ENCODE measurements at regions not wholly inside any gene's neighbourhood (a gene's known extent, or its start where the extent isn't known, plus 50 kb on each side); places are given as distances from the start of the nearest gene placed in this dataset.

- H3K4me3 ChIP-seq (ENCODE audit: low read depth, low read length) = no peak overlapping the region
- POLR2A ChIA-PET = no interaction called here
- CTCF ChIA-PET = no interaction called here
- no peak for TF ChIP-seq CTCF (IDR thresholded peaks at IDR 0.05; ENCODE audit: insufficient read depth, low read length, missing control alignments)
- DNase-seq (ENCODE audit: low read depth, low spot score) = no peak
Observed at GRCh38 chr1:218064426-218064825, 220.7 kb upstream of the RRP15 start.

- ChIA-PET CTCF (no interaction called here), POLR2A (no interaction called here)
- H3K4me3 ChIP-seq (ENCODE audit: low read depth, low read length) = no peak overlapping the region
- no peak for TF ChIP-seq CTCF (IDR thresholded peaks at IDR 0.05; ENCODE audit: insufficient read depth, low read length, missing control alignments)
- DNase-seq (ENCODE audit: low read depth, low spot score) = no peak
Observed at GRCh38 chr1:218066332-218066731, 218.8 kb upstream of the RRP15 start.

- POLR2A ChIA-PET = no interaction called here
- CTCF ChIA-PET = no interaction called here
Observed at GRCh38 chr1:218068241-218068640, 216.9 kb upstream of the RRP15 start.

GRCh38 chr1:218069180-218069579 lies 215.9 kb upstream of the RRP15 start:
- ChIA-PET POLR2A (no interaction called here), CTCF (no interaction called here)
- no peak for DNase-seq (ENCODE audit: low read depth, low spot score)
- TF ChIP-seq CTCF (IDR thresholded peaks at IDR 0.05; ENCODE audit: insufficient read depth, low read length, missing control alignments) = no peak
- no peak overlapping the region for H3K4me3 ChIP-seq (ENCODE audit: low read depth, low read length)

More at GRCh38 chr1:218068241-218068640, 216.9 kb upstream of the RRP15 start:
- no peak overlapping the region for H3K4me3 ChIP-seq (ENCODE audit: low read depth, low read length)
- no peak for DNase-seq (ENCODE audit: low read depth, low spot score)
- no peak for TF ChIP-seq CTCF (IDR thresholded peaks at IDR 0.05; ENCODE audit: insufficient read depth, low read length, missing control alignments)

GRCh38 chr1:218073062-218073461 lies 212.0 kb upstream of the RRP15 start:
- POLR2A ChIA-PET = no interaction called here
- CTCF ChIA-PET = no interaction called here

GRCh38 chr1:218078916-218079315 lies 206.2 kb upstream of the RRP15 start:
- H3K4me3 ChIP-seq (ENCODE audit: low read depth, low read length) = no peak overlapping the region
- ChIA-PET CTCF (no interaction called here), POLR2A (no interaction called here)
- no peak for DNase-seq (ENCODE audit: low read depth, low spot score)
- TF ChIP-seq CTCF (IDR thresholded peaks at IDR 0.05; ENCODE audit: insufficient read depth, low read length, missing control alignments) = no peak

More at GRCh38 chr1:218073062-218073461, 212.0 kb upstream of the RRP15 start:
- no peak for TF ChIP-seq CTCF (IDR thresholded peaks at IDR 0.05; ENCODE audit: insufficient read depth, low read length, missing control alignments)
- H3K4me3 ChIP-seq (ENCODE audit: low read depth, low read length) = no peak overlapping the region
- no peak for DNase-seq (ENCODE audit: low read depth, low spot score)

All from AG04449 (cell line).